Central memory CD8-positive, alpha-beta T cell (primary cell): ENCODE measurements at regions not wholly inside any gene's neighbourhood (a gene's known extent, or its start where the extent isn't known, plus 50 kb on each side); places are given as distances from the start of the nearest gene placed in this dataset.

Source experiments
- ATAC-seq: fragments of 150-1000 bp; cut with Tn5 transposase; replicated peaks from 2 replicates; pipeline ENCODE4 v1.10.0; 2022; ENCODE audit warnings: mild to moderate bottlenecking, moderate FRiP score, moderate number of reproducible peaks; ENCODE audit not compliant: poor library complexity, severe bottlenecking; ENCODE audit errors: extremely low read depth
- DNase-seq, 2 donors: peaks; one replicate each; pipeline ENCODE4 v3.0.0; 2021; ENCODE audit warnings: low spot score in 2 of 2
- H3K27ac Mint-ChIP-seq: one replicate; pipeline ENCODE4 v1.8.0; 2022; ENCODE audit warnings: low read depth, mild to moderate bottlenecking, moderate library complexity, mixed read lengths
- H3K27me3 Mint-ChIP-seq: one replicate; pipeline ENCODE4 v1.8.0; 2022; ENCODE audit warnings: mixed read lengths
- H3K36me3 Mint-ChIP-seq: one replicate; pipeline ENCODE4 v1.8.0; 2022; ENCODE audit warnings: mild to moderate bottlenecking, moderate library complexity, mixed read lengths; ENCODE audit not compliant: insufficient read depth
- H3K4me1 Mint-ChIP-seq: one replicate; pipeline ENCODE4 v1.8.0; 2022; ENCODE audit warnings: mixed read lengths
- H3K4me3 Mint-ChIP-seq: one replicate; pipeline ENCODE4 v1.8.0; 2022; ENCODE audit warnings: mild to moderate bottlenecking, moderate library complexity, mixed read lengths
- H3K9me3 Mint-ChIP-seq: one replicate; pipeline ENCODE4 v1.8.0; 2022; ENCODE audit warnings: mixed read lengths

DNA sequence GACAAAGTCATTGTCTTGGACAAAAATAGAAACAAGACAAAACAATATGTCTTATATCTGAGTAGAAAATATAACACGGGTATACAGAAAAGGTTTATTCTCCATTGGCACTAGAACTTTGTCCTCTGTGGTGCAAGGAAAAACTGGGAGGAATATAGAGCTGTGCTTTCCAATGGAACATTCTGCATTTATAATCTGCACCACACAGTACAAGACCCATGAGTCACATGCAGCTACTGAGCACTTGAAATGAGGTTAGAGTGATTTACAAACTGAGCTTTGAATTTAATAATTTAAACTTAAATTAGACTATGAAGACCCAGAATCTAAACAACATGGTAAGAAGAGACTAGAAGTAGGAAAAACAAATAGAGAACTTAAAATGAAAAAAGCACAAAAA, 86.1 kb downstream of the RAP2A start:
- ATAC-seq = no peak
- H3K36me3 Mint-ChIP-seq = peaks cover 2% of the 10 kb centered on the region

DNA sequence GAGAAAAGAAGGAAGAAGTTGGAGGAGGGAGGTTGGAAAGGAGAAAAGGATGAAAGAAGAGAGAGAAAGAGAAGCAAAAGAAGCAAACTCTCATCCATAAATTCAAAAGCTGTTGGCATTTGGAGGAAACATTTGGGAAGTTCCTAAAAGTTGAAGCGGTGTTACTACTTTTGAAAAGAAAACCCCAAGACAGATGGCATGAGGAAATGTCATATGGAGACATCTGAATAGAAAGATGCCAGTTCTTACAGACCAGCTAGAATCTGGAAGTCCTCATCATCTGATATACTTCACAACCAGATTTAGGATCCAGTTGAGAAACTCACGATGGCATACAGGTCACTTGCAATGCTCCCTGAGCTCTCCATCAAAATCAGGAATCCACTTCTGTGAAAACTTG, 86.9 kb downstream of the RAP2A start:
- no peak overlapping the region for H3K27ac Mint-ChIP-seq
- no peaks in the 10 kb centered on the region for H3K9me3 Mint-ChIP-seq
- no peak for DNase-seq
- H3K27me3 Mint-ChIP-seq = peaks cover 19% of the 10 kb centered on the region
- no peak overlapping the region for H3K4me3 Mint-ChIP-seq
- peaks cover 2% of the 10 kb centered on the region for H3K36me3 Mint-ChIP-seq
- no peaks in the 10 kb centered on the region for H3K4me1 Mint-ChIP-seq
- no peak for ATAC-seq

More for the DNA sequence above, 86.1 kb downstream of the RAP2A start:
- no peaks in the 10 kb centered on the region for H3K9me3 Mint-ChIP-seq
- no peak overlapping the region for H3K4me3 Mint-ChIP-seq
- no peak for DNase-seq
- H3K27ac Mint-ChIP-seq = no peak overlapping the region
- H3K4me1 Mint-ChIP-seq = no peaks in the 10 kb centered on the region
- peaks cover 19% of the 10 kb centered on the region for H3K27me3 Mint-ChIP-seq

DNA sequence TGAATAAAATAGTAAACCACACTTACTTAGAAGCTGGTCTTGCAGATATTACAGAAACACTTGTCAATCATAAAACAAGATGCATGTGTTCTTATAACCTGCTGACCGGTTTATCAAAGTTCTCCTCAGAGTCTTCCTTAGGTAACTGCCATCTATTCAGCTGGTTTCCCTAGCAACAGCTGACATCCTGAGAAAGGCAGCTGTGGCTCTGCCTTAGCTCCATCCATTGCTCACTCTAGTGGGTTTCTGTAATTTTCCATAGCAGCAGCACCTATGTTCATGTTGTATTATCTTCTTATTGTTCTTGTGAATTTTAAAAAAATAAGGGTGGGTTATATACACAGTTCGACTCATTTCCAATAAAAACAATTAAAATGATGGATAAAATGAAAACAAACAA, 87.8 kb downstream of the RAP2A start:
- DNase-seq (no peak), ATAC-seq (no peak)
- Mint-ChIP-seq H3K27ac (no peak overlapping the region), H3K9me3 (no peaks in the 10 kb centered on the region), H3K4me3 (no peak overlapping the region), H3K4me1 (no peaks in the 10 kb centered on the region), H3K36me3 (peaks cover 2% of the 10 kb centered on the region), H3K27me3 (peaks cover 19% of the 10 kb centered on the region)

DNA sequence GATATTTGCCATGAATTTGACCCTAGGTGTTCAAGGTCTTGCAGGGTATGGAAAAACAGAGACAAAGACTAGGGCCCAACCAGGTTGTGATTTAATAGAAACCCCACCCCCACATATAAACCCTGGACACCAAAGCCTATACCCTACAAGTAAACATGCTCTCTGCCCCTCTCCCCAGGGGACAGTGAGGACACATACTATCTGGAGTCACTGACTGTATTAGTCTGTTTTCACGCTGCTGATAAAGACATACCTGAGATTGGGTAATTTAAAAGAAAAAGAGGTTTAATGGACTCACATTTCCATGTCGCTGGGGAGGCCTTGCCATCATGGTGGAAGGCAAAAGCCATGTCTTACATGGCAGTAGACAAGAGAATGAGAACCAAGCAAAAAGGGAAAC, 88.3 kb downstream of the RAP2A start:
- ATAC-seq (no peak), DNase-seq (no peak)
- H3K27ac Mint-ChIP-seq = no peak overlapping the region
- no peak overlapping the region for H3K4me3 Mint-ChIP-seq
- no peaks in the 10 kb centered on the region for H3K4me1 Mint-ChIP-seq
- peaks cover 19% of the 10 kb centered on the region for H3K27me3 Mint-ChIP-seq
- peaks cover 2% of the 10 kb centered on the region for H3K36me3 Mint-ChIP-seq
- no peaks in the 10 kb centered on the region for H3K9me3 Mint-ChIP-seq

DNA sequence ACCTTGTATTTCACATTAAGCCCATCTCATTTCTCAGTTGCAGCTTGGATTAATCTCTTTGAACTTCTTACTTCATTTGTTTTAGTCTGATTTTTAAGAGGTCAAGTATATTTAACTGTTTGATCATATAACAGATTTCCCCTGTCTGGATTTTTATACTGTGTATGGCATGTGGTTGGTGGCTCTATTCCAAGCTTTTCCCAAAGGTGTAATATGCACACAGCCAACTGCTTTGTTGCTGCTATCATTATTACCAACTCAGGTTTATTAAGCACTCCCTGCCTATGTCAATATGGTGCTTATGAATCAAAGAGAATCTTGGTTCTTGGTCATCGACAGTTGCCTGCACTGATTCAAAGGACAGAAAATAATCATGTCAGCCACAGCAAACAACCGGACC, 92.6 kb downstream of the RAP2A start:
- Mint-ChIP-seq H3K36me3 (no peaks in the 10 kb centered on the region), H3K27ac (no peak overlapping the region), H3K27me3 (peaks cover 3% of the 10 kb centered on the region), H3K9me3 (no peaks in the 10 kb centered on the region), H3K4me3 (no peak overlapping the region), H3K4me1 (no peaks in the 10 kb centered on the region)
- ATAC-seq = no peak
- no peak for DNase-seq

DNA sequence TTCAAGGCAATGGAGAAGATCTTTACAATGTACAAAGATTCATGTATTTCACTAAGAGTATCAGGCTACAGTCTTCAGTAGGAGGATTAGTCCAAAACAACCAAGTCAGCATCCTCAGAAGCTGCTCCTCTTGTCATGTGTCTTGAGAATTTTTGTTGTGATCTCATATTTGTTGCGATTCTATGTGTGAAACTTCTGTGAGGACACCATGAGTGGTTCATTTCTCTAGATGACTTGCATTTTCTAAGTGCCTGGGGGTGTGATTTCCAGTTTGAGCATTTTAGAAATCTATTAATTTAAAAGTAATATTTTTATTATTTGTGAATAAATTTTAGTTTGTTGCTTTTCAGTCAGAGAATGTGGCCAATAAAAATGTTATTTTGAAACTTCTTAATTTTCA, 94.5 kb downstream of the RAP2A start:
- Mint-ChIP-seq H3K36me3 (no peaks in the 10 kb centered on the region), H3K9me3 (no peaks in the 10 kb centered on the region), H3K27ac (no peak overlapping the region), H3K4me1 (no peaks in the 10 kb centered on the region), H3K27me3 (peaks cover 8% of the 10 kb centered on the region), H3K4me3 (no peak overlapping the region)
- ATAC-seq (no peak), DNase-seq (no peak)

DNA sequence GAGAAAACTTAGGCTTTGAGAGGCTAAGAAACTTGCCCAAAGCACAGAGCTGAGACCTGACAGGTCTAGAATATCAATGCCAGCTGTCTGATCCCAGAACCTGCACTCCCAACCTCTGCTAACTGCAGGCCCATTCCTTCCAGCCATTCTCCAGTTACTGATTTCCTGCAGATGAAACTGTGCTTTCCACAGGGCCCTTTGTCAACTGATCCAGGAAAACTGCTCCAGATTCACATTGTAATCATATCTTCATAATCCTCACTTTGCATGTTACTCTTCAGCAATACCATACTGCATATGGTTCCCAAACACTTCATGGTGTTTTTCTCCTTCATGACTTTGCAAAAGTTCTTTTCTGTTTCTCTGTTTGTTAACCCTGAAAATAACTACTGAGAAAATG, 100.6 kb downstream of the RAP2A start:
- no peak overlapping the region for H3K27ac Mint-ChIP-seq
- H3K4me3 Mint-ChIP-seq = no peak overlapping the region
- H3K36me3 Mint-ChIP-seq = no peaks in the 10 kb centered on the region
- H3K27me3 Mint-ChIP-seq = peaks cover 8% of the 10 kb centered on the region
- no peak for ATAC-seq
- no peaks in the 10 kb centered on the region for H3K4me1 Mint-ChIP-seq
- no peak for DNase-seq
- H3K9me3 Mint-ChIP-seq = no peaks in the 10 kb centered on the region

DNA sequence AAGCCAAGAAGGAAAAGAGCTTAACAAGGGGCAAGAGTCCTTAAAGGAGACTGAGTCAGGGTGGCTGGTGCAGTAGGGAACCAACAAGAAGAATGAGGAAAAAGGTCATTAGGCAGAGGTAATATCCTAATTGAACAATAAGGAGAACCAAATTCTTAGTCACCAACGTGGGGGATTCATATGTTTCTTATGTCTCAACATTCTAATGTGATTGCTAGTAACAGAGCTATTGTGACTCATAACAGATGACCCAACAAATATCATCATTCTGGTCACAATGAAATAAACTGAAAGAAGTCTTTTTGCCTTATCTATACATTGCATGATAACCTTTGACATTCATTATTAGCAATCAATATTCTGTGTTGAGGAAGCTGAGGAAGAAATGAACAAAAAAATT, 101.6 kb downstream of the RAP2A start:
- no peak for DNase-seq
- no peak overlapping the region for H3K4me3 Mint-ChIP-seq
- H3K36me3 Mint-ChIP-seq = no peaks in the 10 kb centered on the region
- no peak overlapping the region for H3K27ac Mint-ChIP-seq
- peaks cover 8% of the 10 kb centered on the region for H3K27me3 Mint-ChIP-seq
- H3K4me1 Mint-ChIP-seq = no peaks in the 10 kb centered on the region
- no peak for ATAC-seq
- no peaks in the 10 kb centered on the region for H3K9me3 Mint-ChIP-seq

DNA sequence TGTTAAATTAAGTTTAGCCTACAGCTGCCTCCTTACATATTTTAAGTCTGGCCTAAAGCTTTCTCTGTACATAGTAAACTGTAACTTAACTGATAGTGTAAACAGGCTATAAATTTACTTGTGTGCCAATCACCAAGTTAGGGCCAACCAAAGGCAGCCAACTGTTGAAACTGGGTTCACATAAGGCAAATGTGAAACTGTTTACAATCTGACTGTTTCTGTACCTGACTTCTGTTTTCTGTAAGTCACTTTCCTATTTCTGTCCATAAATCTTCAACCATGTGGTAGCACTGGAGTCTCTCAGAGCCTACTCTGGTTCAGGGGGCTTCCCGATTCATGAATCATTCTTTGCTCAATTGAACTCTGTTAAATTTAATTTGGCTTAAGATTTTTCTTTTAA, 103.1 kb downstream of the RAP2A start:
- H3K4me1 Mint-ChIP-seq = no peaks in the 10 kb centered on the region
- no peak for ATAC-seq
- H3K4me3 Mint-ChIP-seq = no peak overlapping the region

DNA sequence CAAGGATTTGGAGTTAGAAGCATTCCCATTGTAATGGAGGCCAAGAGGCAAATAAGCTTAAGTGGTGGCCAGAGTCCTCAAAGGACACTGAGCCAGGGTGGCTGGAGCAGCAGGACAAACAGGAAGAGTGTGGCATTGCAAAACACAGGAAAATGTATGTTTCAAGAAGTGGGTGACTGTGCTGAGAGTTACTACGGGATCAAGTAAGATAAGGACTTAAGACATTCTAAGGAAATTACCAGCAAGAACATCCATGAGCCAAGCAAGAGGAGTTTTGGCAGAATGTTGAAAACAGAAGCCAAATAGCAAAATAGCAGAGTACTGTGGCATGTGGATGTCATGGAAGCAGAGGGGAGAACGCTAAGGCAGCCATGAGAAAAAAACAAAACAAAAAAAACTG, 104.2 kb downstream of the RAP2A start:
- DNase-seq = no peak
- H3K27me3 Mint-ChIP-seq = peaks cover 5% of the 10 kb centered on the region
- H3K36me3 Mint-ChIP-seq = no peaks in the 10 kb centered on the region
- H3K27ac Mint-ChIP-seq = no peak overlapping the region
- H3K4me1 Mint-ChIP-seq = no peaks in the 10 kb centered on the region
- no peak overlapping the region for H3K4me3 Mint-ChIP-seq
- no peak for ATAC-seq
- no peaks in the 10 kb centered on the region for H3K9me3 Mint-ChIP-seq

More for the DNA sequence above, 103.1 kb downstream of the RAP2A start:
- H3K27me3 Mint-ChIP-seq = no peaks in the 10 kb centered on the region
- H3K36me3 Mint-ChIP-seq = no peaks in the 10 kb centered on the region
- H3K27ac Mint-ChIP-seq = no peak overlapping the region
- no peaks in the 10 kb centered on the region for H3K9me3 Mint-ChIP-seq
- DNase-seq = no peak

DNA sequence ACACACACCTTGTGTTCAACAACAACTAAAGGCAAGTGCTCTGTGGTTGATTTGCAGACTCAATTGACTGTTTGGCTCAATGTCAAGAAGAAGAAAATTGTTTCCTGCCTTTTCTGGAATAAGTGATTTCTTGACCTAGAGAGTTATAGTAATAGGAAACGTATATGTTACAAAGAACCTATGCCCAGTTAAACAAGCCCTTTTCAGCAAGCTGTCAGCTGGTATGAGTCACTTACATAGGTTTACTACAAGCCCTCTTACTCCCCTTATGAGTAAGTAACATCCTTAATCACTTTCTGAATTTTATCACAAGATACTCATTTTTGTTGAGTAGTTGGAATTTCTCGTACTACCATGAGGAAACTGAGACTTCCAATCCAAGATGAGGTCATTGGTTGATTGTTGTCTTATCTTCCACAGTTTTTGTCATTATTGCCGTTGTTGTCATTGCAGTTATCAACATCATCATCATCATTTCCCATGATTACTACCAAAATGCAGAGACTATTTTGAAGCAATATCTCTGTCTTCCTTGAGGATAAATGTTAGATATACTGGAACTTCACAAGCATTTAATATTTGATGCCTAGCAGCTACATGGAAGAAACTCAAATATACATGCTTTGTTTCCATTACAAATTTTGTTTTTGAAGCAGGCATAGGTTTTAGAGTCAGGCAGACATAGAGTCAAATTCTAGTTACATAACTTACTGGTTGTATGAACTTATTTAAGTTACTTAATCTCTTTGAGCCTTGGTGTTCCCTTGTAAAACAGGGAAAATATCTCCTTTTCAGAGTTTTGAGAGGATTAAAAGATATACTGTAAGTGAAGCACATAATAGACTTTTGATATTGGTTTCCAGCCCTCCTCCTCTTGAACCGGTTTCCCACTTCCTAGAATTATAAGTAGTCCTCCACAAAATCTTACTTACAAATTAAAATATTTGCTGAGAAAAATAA, 106.0 kb downstream of the RAP2A start:
- Mint-ChIP-seq H3K36me3 (no peaks in the 10 kb centered on the region), H3K27me3 (peaks cover 9% of the 10 kb centered on the region), H3K9me3 (no peaks in the 10 kb centered on the region), H3K4me1 (no peaks in the 10 kb centered on the region), H3K27ac (no peak overlapping the region), H3K4me3 (no peak overlapping the region)
- no peak for ATAC-seq
- DNase-seq = no peak

DNA sequence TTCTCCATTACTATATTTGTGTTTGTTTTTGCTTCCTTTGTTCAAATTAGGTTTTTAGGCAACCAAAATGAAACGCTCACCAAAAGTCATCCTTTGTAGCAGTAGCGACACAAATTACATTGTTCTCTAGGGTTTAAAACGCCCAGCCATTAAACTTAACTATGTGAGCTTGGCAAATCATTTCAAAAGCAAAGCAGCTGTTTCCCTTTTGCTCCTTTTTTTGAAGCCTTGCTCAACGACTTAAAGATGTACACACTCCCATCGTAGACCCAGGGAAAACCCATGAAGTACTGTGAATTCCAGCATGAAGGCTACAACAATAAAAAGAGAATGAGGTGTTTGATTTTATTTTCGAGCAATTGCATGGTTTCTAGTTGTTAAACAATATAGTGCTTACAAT, 106.7 kb downstream of the RAP2A start:
- DNase-seq (no peak), ATAC-seq (no peak)
- no peaks in the 10 kb centered on the region for H3K4me1 Mint-ChIP-seq
- no peaks in the 10 kb centered on the region for H3K36me3 Mint-ChIP-seq
- H3K27me3 Mint-ChIP-seq = peaks cover 9% of the 10 kb centered on the region
- no peak overlapping the region for H3K27ac Mint-ChIP-seq
- H3K4me3 Mint-ChIP-seq = no peak overlapping the region
- no peaks in the 10 kb centered on the region for H3K9me3 Mint-ChIP-seq

DNA sequence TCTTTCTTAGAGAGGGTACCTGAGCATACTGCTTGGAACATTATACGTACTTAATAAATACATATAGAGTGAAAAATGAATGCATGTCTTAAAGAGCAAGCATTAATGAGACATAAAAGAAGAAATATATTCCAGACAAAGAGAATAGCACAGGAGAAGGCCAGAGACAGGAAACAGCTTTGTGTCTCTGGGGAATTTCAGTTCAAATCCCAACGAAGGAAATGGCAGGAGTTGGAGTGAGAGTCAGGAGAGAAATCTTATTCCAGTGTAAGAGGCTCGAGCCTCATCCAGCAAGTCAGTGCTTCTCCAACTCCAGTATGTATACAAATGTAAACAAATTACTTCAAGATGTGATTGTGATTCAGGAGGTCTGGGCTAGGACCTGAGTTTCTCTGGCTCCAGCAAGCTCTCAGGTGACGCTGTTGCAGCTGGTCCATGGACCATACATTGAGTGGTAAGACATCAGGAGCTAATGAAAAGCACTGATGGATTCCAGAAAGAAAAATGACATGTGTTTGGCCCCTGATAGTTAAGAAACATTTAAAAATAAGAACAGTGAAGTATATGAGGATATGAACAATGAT, 108.2 kb downstream of the RAP2A start:
- Mint-ChIP-seq H3K36me3 (no peaks in the 10 kb centered on the region), H3K27me3 (peaks cover 23% of the 10 kb centered on the region), H3K27ac (no peak overlapping the region), H3K4me1 (peaks cover 5% of the 10 kb centered on the region), H3K4me3 (no peak overlapping the region), H3K9me3 (no peaks in the 10 kb centered on the region)
- ATAC-seq (no peak), DNase-seq (no peak)
